ENCODE measurements at regions not wholly inside any gene's neighbourhood (a gene's known extent, or its start where the extent isn't known, plus 50 kb on each side); places are given as distances from the start of the nearest gene placed in this dataset.
"Not testable (repeated sequence)": the region's sequence is repeated elsewhere in the genome, so short reads cannot be mapped to it uniquely, and the experiment has no call there.

- CTCF ChIA-PET (ENCODE audit: low intra/inter-chr PET ratio); intact Hi-C loops (cut with micrococcal nuclease); ATAC-seq; H3K79me2 ChIP-seq (ENCODE audit: control insufficient read depth, insufficient read depth, low read length); BruUV-seq (replicated peaks); H3K9me3 ChIP-seq (replicated peaks; ENCODE audit: control insufficient read depth, insufficient read depth, low read depth, low read length); H4K20me1 ChIP-seq (replicated peaks; ENCODE audit: control insufficient read depth, insufficient read depth, low read length); H3K9ac ChIP-seq (ENCODE audit: insufficient read depth in 1 of 2, low read depth in 2 of 2, low read length in 2 of 2); H3K4me3 ChIP-seq; H3K27me3 ChIP-seq (ENCODE audit: control insufficient read depth in 2 of 2, insufficient read depth in 2 of 2, low read length in 2 of 2); H3K27ac ChIP-seq (ENCODE audit: extremely low read depth, low read depth, low read length); POLR2A ChIA-PET; H3K36me3 ChIP-seq (ENCODE audit: control insufficient read depth, insufficient read depth, low read length); H3K4me2 ChIP-seq (ENCODE audit: insufficient read depth, low read length); DNase-seq (ENCODE audit: extremely low read depth in 1 of 4, low spot score in 3 of 4); H3K9me1 ChIP-seq (ENCODE audit: control insufficient read depth, insufficient read depth, low read length); TF ChIP-seq PBX2 (CRISPR knock-in tag; IDR thresholded peaks at IDR 0.05; ENCODE audit: low read depth); ZNF740 (CRISPR knock-in tag; IDR thresholded peaks at IDR 0.05); NR4A1 (CRISPR knock-in tag; IDR thresholded peaks at IDR 0.05): not testable (repeated sequence)
- Histone ChIP-seq H2AFZ (ENCODE audit: low read depth, low read length) (peak overlapping the region; percentile 59; the same call in 1 of the 2 replicates), H3K4me1 (replicated peaks in 1 of 2; ENCODE audit: control insufficient read depth in 2 of 2, insufficient read depth in 2 of 2, low read length in 2 of 2) (peaks cover 7 to 21% of the 10 kb centered on the region in 2 experiments; a peak in 3 of 5 replicates)
- in situ Hi-C loops (cut with MboI), result loop anchor here (25.0 kb wide), 1 partner anchor 364 kb away; the partner anchor contains the start of gene TMIGD1
- 28% methylated on average over 9 of the region's 11 CpGs for WGBS (ENCODE audit: insufficient coverage, low coverage, missing lambda C conversion rate)
- peak; percentile 74 for FAIRE-seq
- TF ChIP-seq YY1 (IDR thresholded peaks at IDR 0.05; ENCODE audit: borderline replicate concordance in 1 of 3, control insufficient read depth in 1 of 3, extremely low read depth in 1 of 3, insufficient read depth in 3 of 3, insufficient read length in 1 of 3, insufficient replicate concordance in 2 of 3, low read depth in 1 of 3, low read length in 2 of 3) (peak in 1 of 3 experiments; percentile 32), ZNF592 (IDR thresholded peaks at IDR 0.05) (peak; percentile 86), PBX2 (tag; conservative IDR thresholded peaks at IDR 0.05; ENCODE audit: low read depth) (0 out of 2 replicates have a peak, but pooled peaks have one; percentile 37), ZNF311 (CRISPR knock-in tag; IDR thresholded peaks at IDR 0.05) (peak; percentile 48; the same call in 1 of the 2 replicates), IRF9 (tag; IDR thresholded peaks at IDR 0.05) (peak; percentile 66), ZNF740 (tag; IDR thresholded peaks at IDR 0.05) (peak in 1 of 2 experiments; percentile 52; a peak in 1 of 4 replicates), DMBX1 (CRISPR knock-in tag; IDR thresholded peaks at IDR 0.05; ENCODE audit: borderline replicate concordance) (0 out of 2 replicates have a peak, but pooled peaks have one; percentile 36), PTRF (tag; IDR thresholded peaks at IDR 0.05) (peak; percentile 53; the same call in 1 of the 2 replicates), NR4A1 (tag; IDR thresholded peaks at IDR 0.05) (peak; percentile 55; the same call in 1 of the 2 replicates)
Measured at GRCh38 chr17:30700833-30701232, 123.7 kb downstream of the CRLF3 start.
